SH-SY5Y (cell line): ENCODE measurements at regions not wholly inside any gene's neighbourhood (a gene's known extent, or its start where the extent isn't known, plus 50 kb on each side); places are given as distances from the start of the nearest gene placed in this dataset.

Source experiments
- GATA2 ChIP-seq: IDR thresholded peaks from 2 replicates; pipeline ENCODE4 v1.6.1; 2011; ENCODE audit warnings: mild to moderate bottlenecking, low read depth, low read length
- GATA3 ChIP-seq: IDR thresholded peaks from 2 replicates; pipeline ENCODE4 v1.6.1; 2011; ENCODE audit warnings: low read depth, mild to moderate bottlenecking, low read length, moderate library complexity

DNA sequence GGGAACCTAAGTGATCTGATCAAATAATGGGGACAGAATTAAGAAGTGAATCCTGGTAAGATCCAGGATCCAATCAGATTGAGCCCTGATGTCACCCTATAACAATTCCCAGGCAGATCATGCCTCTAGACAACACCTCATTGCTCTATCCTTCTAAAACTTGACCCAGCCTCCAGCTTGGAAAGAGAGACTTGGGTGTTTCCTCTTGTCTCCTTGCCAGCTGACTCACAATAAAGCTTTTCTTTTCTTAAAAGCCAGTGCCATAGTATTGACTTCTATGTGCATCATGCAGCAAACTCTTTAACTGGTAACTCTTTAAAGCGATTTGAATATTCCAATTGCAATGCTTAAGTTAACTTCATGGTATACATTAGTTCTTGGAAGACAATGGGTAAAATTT lies 109.6 kb upstream of the CHORDC1 start:
- TF ChIP-seq GATA2 (no peak), GATA3 (no peak)
